Tongue (tissue), 1 donor: ENCODE measurements at regions not wholly inside any gene's neighbourhood (a gene's known extent, or its start where the extent isn't known, plus 50 kb on each side); places are given as distances from the start of the nearest gene placed in this dataset.
"Not testable (repeated sequence)": the region's sequence is repeated elsewhere in the genome, so short reads cannot be mapped to it uniquely, and the experiment has no call there.

ENCODE experiments used
- DNase-seq: peaks from one replicate; pipeline ENCODE4 v3.0.0-alpha.2; 2015

GRCh38 chr12:19912991-19913390 lies 455.3 kb upstream of the PDE3A start:
- no peak for DNase-seq

GRCh38 chr12:19915392-19916195 lies 452.7 kb upstream of the PDE3A start:
- DNase-seq: peak; percentile 59

- DNase-seq: no peak
Measured at GRCh38 chr12:19916196-19916753, 452.1 kb upstream of the PDE3A start.

- DNase-seq: no peak
Measured at GRCh38 chr12:19916974-19917373, 451.4 kb upstream of the PDE3A start.

GRCh38 chr12:19921716-19922115 lies 446.6 kb upstream of the PDE3A start:
- DNase-seq: not testable (repeated sequence)

- DNase-seq: no peak
Measured at GRCh38 chr12:19922717-19923116, 445.6 kb upstream of the PDE3A start.

- no peak for DNase-seq
Measured at GRCh38 chr12:19924360-19924759, 444.0 kb upstream of the PDE3A start.

GRCh38 chr12:19925841-19926240 lies 442.5 kb upstream of the PDE3A start:
- DNase-seq: no peak

- DNase-seq: no peak
Measured at GRCh38 chr12:19926266-19926665, 442.1 kb upstream of the PDE3A start.

GRCh38 chr12:19927661-19928060 lies 440.7 kb upstream of the PDE3A start:
- no peak for DNase-seq

- no peak for DNase-seq
Measured at GRCh38 chr12:19932413-19932812, 435.9 kb upstream of the PDE3A start.

- no peak for DNase-seq
Measured at GRCh38 chr12:19933924-19934323, 434.4 kb upstream of the PDE3A start.

GRCh38 chr12:19937161-19937560 lies 431.2 kb upstream of the PDE3A start:
- DNase-seq: no peak

- no peak for DNase-seq
Measured at GRCh38 chr12:19938031-19938430, 430.3 kb upstream of the PDE3A start.

- no peak for DNase-seq
Measured at GRCh38 chr12:19938491-19938890, 429.8 kb upstream of the PDE3A start.

GRCh38 chr12:19940267-19940666 lies 428.1 kb upstream of the PDE3A start:
- DNase-seq: no peak

GRCh38 chr12:19941096-19941495 lies 427.2 kb upstream of the PDE3A start:
- DNase-seq: no peak

- peak; percentile 61 for DNase-seq
Measured at GRCh38 chr12:19945559-19946435, 422.5 kb upstream of the PDE3A start.

- DNase-seq: peak; percentile 44
Measured at GRCh38 chr12:19946550-19946949, 421.8 kb upstream of the PDE3A start.

- DNase-seq: no peak
Measured at GRCh38 chr12:19947344-19947743, 421.0 kb upstream of the PDE3A start.

- DNase-seq: no peak
Measured at GRCh38 chr12:19951664-19952063, 416.7 kb upstream of the PDE3A start.

GRCh38 chr12:19953734-19954133 lies 414.6 kb upstream of the PDE3A start:
- no peak for DNase-seq

GRCh38 chr12:19954163-19954562 lies 414.2 kb upstream of the PDE3A start:
- no peak for DNase-seq
